ENCODE measurements at regions not wholly inside any gene's neighbourhood (a gene's known extent, or its start where the extent isn't known, plus 50 kb on each side); places are given as distances from the start of the nearest gene placed in this dataset.

- DNase-seq (ENCODE audit: low read depth in 2 of 2), result no peak
Observed at GRCh38 chr14:61941421-61942150, 179.4 kb downstream of the SNAPC1 start.

GRCh38 chr14:61948376-61948775 lies 186.2 kb downstream of the SNAPC1 start:
- DNase-seq (ENCODE audit: low read depth in 2 of 2), result no peak

- no peak for DNase-seq (ENCODE audit: low read depth in 2 of 2)
Observed at GRCh38 chr14:61950340-61950739, 188.1 kb downstream of the SNAPC1 start.

GRCh38 chr14:61953602-61954001 lies 191.4 kb downstream of the SNAPC1 start:
- DNase-seq (ENCODE audit: low read depth in 2 of 2), result no peak

DNA sequence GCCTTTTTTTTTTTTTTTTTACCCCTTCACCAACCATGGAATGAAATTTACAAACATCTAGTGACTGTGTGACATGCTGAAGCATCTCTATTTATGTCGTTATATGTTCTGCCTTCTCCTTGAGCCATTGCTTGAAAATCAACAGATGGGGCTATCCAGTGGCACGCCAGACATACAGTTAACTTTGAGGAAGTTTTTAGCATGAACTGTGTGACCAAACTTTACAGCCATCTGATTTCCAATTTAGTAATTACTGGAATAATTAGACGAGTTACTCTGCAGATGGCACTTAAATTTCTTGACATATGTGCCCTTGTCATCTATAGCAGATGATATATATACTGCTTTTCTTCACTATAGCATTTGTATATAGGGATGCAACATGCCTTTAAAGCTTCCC lies 192.1 kb downstream of the SNAPC1 start:
- no peak for DNase-seq (ENCODE audit: low read depth in 2 of 2)

- no peak for DNase-seq (ENCODE audit: low read depth in 2 of 2)
Observed at GRCh38 chr14:61956517-61956916, 194.3 kb downstream of the SNAPC1 start.

- no peak for DNase-seq (ENCODE audit: low read depth in 2 of 2)
Observed at GRCh38 chr14:61959348-61959747, 197.1 kb downstream of the SNAPC1 start.

DNA sequence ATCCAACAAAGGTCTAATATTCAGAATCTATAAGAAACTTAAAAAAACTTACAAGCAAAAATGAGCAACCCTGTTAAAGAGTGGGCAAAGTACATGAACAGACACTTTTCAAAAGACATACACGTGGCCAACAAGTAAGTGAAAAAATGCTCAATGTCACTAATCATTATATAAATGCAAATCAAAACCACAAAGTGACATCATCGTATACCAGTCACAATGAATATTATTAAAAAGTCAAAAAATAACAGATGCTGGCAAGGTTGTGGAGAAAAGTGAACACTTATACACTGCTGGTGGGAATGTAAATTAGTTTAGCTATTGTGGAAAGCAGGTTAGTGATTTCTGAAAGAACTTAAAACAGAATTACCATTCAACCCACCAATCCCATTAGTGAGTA lies 199.1 kb downstream of the SNAPC1 start:
- DNase-seq (ENCODE audit: low read depth in 2 of 2), result no peak

DNA sequence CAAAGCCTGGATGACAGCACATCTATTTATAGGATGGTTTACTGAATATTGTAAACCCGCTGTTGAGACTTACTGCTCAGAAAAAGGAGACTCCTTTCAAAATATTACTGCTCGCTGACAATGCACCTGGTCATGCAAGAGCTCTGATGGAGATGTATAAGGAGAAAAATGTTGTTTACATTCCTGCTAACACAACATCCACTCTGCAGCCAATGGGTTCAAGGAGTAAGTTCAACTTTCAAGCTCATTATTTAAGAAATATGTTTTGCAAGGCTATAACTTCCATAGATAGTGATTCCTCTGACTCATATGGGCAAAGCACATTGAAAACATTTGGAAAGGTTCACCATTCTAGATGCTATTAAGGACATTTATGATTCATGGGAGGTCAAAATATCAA lies 201.7 kb downstream of the SNAPC1 start:
- no peak for DNase-seq (ENCODE audit: low read depth in 2 of 2)

GRCh38 chr14:61965030-61965745 lies 203.0 kb downstream of the SNAPC1 start:
- DNase-seq (ENCODE audit: low read depth in 2 of 2), result no peak

- no peak for DNase-seq (ENCODE audit: low read depth in 2 of 2)
Observed at GRCh38 chr14:61968207-61968606, 206.0 kb downstream of the SNAPC1 start.

DNA sequence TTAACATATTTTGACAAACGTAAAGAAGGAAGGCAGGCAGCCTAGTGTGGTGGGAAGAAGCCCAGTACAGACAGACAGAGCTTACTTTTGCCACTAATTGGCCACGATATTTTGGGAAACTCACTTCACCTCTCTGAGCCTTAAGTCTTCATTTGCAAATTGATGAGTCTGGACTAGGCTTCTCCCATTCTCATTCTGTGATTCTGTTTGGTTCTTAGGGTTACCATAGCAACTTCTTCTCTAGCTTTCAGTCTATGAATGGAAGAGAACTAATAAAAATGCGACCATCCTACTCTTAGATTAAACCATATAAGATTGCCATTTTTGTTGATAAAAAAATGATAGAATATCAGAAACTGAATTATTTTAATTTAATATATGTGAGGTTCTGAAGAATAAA lies 210.5 kb downstream of the SNAPC1 start:
- no peak for DNase-seq (ENCODE audit: low read depth in 2 of 2)

GRCh38 chr14:61973981-61974380 lies 211.8 kb downstream of the SNAPC1 start:
- no peak for DNase-seq (ENCODE audit: low read depth in 2 of 2)

DNA sequence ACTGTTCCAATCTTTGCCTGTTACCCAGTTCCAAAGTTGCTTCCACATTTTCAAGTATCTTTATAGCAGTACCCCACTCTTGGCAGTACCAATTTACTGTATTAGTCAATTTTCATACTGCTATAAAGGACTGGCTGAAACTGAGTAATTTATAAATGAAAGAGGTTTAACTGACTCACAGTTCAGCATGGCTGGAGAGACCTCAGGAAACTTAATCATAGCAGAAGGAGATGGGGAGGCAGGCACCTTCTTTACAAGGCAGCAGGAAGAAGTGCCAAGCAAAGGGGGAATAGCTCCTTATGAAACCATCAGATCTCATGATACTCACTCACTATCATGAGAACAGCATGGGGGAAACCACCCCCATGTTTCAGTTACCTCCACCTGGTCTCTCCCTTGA lies 215.0 kb downstream of the SNAPC1 start:
- no peak for DNase-seq (ENCODE audit: low read depth in 2 of 2)

- DNase-seq (ENCODE audit: low read depth in 2 of 2), result no peak
Observed at GRCh38 chr14:61988240-61988639, 226.0 kb downstream of the SNAPC1 start.

DNA sequence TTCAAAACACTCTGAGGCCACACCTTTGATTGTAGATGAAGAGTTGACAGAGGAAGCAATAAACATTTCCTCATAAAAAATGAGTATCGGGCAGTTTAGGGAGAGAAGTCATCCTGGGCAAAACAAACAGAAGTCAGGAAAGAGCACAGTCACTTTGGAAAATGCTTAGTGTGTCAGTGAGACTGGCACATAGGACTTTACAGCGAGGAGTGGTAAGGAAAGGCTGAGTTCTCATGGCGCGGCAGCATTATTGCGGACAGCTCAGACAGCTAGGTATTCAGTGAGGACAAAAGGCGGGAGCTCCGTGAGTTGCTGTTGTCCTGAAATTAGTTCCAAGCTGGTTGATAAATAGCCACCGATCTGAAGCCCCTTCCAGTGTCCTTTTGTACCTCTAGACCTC lies 229.9 kb downstream of the SNAPC1 start:
- DNase-seq (ENCODE audit: low read depth in 2 of 2), result no peak

- DNase-seq (ENCODE audit: low read depth in 2 of 2), result no peak
Observed at GRCh38 chr14:61992926-61993325, 230.7 kb downstream of the SNAPC1 start.

- DNase-seq (ENCODE audit: low read depth in 2 of 2), result no peak
Observed at GRCh38 chr14:61994589-61994988, 232.4 kb downstream of the SNAPC1 start.

GRCh38 chr14:61996753-61997152 lies 234.5 kb downstream of the SNAPC1 start:
- DNase-seq (ENCODE audit: low read depth in 2 of 2), result no peak

- no peak for DNase-seq (ENCODE audit: low read depth in 2 of 2)
Observed at GRCh38 chr14:61997161-61997560, 234.9 kb downstream of the SNAPC1 start.

DNA sequence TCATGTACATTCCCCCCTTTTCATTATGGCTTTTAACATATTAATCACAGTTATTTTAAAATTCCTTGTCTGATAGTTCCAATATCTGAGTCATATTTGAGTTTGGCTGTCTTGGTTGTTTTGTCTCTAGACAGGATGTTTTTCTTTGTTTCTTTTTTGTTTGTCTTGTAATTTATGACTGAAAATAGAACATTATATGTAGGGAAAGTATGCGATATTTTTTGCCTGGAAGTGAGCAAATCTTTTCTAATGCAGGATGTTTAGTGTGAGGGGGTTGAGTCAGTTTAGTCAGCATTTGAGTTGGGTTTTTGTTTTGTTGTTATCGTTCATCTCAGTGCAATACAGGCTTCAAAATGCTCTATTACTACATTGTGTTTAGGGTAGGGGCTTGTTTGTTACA lies 239.7 kb downstream of the SNAPC1 start:
- DNase-seq (ENCODE audit: low read depth in 2 of 2), result peak in 1 of 2 donors; percentile 29

DNA sequence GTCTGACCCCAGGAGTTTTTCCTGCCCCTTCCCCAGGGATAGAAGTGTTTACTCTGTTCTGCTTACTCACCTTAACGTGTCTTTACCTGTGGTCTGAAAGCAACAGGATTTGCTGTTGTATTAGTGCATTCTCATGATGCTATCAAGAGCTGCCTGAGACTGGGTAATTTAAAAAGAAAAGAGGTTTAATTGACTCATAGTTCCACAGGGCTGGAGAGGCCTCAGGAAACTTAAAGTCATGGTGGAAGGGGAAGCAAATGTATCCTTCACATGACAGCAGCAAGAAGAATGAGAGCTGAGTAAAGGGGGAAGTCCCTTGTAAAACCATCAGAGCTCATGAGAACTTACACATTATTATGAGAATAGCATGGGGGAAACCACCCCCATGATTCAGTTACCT lies 240.4 kb downstream of the SNAPC1 start:
- DNase-seq (ENCODE audit: low read depth in 2 of 2), result peak in 1 of 2 donors; percentile 30

DNA sequence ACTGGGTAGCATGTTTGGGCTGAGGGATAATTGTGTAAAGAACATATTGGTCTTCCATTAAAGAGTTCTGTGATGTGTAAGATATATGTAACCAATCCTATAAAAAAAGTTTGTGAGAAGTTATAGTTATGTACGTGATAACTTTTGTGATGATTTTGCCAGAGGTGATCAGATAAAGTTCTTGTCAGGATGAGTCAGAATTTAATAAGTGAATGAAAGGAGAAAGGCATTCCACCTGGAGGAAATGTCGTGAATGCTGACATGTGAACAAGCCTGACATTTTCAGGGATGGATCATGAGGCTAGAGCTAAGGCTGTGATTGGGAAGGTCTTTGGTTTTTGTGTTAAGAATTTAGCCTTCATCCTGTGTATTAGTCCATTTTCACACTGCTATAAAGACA lies 241.5 kb downstream of the SNAPC1 start:
- DNase-seq (ENCODE audit: low read depth in 2 of 2), result no peak

Measured in dermis microvascular lymphatic vessel endothelial cell (primary cell).